NCI-H69 (cell line): ENCODE measurements at regions not wholly inside any gene's neighbourhood (a gene's known extent, or its start where the extent isn't known, plus 50 kb on each side); places are given as distances from the start of the nearest gene placed in this dataset.
"Not testable (repeated sequence)": the region's sequence is repeated elsewhere in the genome, so short reads cannot be mapped to it uniquely, and the experiment has no call there.

ENCODE experiments used
- DNase-seq: peaks from one replicate; lab custom pipeline; 2025; lab: John Stamatoyannopoulos, UW

- DNase-seq, result not testable (repeated sequence)
These were observed 439.0 kb downstream of the SMARCA1 start for GRCh38 chrX:129084291-129084690.

- no peak for DNase-seq
These were observed 445.7 kb downstream of the SMARCA1 start for GRCh38 chrX:129077424-129078170.

GRCh38 chrX:129071390-129071789 is 451.9 kb downstream of the SMARCA1 start:
- peak; percentile 12 for DNase-seq

GRCh38 chrX:129065895-129066294 is 457.4 kb downstream of the SMARCA1 start:
- no peak for DNase-seq

GRCh38 chrX:129058405-129058804 is 464.9 kb downstream of the SMARCA1 start:
- DNase-seq, result peak; percentile 17

- peak; percentile 7 for DNase-seq
These were observed 480.2 kb downstream of the SMARCA1 start for GRCh38 chrX:129043138-129043537.

GRCh38 chrX:129041319-129041718 is 482.0 kb downstream of the SMARCA1 start:
- no peak for DNase-seq

GRCh38 chrX:129040124-129040523 is 483.2 kb downstream of the SMARCA1 start:
- peak; percentile 8 for DNase-seq

GRCh38 chrX:129039176-129039575 is 484.1 kb downstream of the SMARCA1 start:
- peak; percentile 91 for DNase-seq

- DNase-seq, result no peak
These were observed 485.9 kb downstream of the SMARCA1 start for GRCh38 chrX:129037389-129037788.

- DNase-seq, result no peak
These were observed 488.1 kb downstream of the SMARCA1 start for GRCh38 chrX:129035180-129035579.

- no peak for DNase-seq
These were observed 489.1 kb downstream of the SMARCA1 start for GRCh38 chrX:129034196-129034595.

GRCh38 chrX:129026202-129026601 is 497.1 kb downstream of the SMARCA1 start:
- peak; percentile 84 for DNase-seq

- DNase-seq, result no peak
These were observed 497.9 kb downstream of the SMARCA1 start for GRCh38 chrX:129025376-129025775.

- DNase-seq, result no peak
These were observed 503.9 kb downstream of the SMARCA1 start for GRCh38 chrX:129019412-129019811.

GRCh38 chrX:129015381-129015780 is 507.9 kb downstream of the SMARCA1 start:
- DNase-seq, result peak; percentile 42

- no peak for DNase-seq
These were observed 509.7 kb downstream of the SMARCA1 start for GRCh38 chrX:129013574-129013973.

GRCh38 chrX:129007631-129008030 is 515.7 kb downstream of the SMARCA1 start:
- DNase-seq, result peak; percentile 60

- DNase-seq, result peak; percentile 95
These were observed 516.8 kb downstream of the SMARCA1 start for GRCh38 chrX:129006491-129006890.

GRCh38 chrX:129000797-129001196 is 522.5 kb downstream of the SMARCA1 start:
- no peak for DNase-seq

- peak; percentile 92 for DNase-seq
These were observed 523.3 kb downstream of the SMARCA1 start for GRCh38 chrX:129000018-129000417.

GRCh38 chrX:128992107-128992971 is 531.0 kb downstream of the SMARCA1 start:
- DNase-seq, result peak; percentile 0

GRCh38 chrX:128975745-128976144 is 547.5 kb downstream of the SMARCA1 start:
- DNase-seq, result peak; percentile 70
